ENCODE measurements at regions not wholly inside any gene's neighbourhood (a gene's known extent, or its start where the extent isn't known, plus 50 kb on each side); places are given as distances from the start of the nearest gene placed in this dataset.

- Histone ChIP-seq H3K9ac (ENCODE audit: low read length) (no peak overlapping the region), H3K79me2 (replicated peaks; ENCODE audit: insufficient read depth, low read length) (no peaks in the 10 kb centered on the region), H3K27me3 (ENCODE audit: insufficient read depth, low read depth, low read length) (peaks cover 83% of the 10 kb centered on the region), H3K4me3 (ENCODE audit: low read length) (no peak overlapping the region), H3K9me2 (ENCODE audit: insufficient read depth, low read length) (no peaks in the 10 kb centered on the region), H3K27ac (ENCODE audit: low read length) (no peak overlapping the region), H3K4me2 (ENCODE audit: low read length) (no peak overlapping the region), H3K9me3 (ENCODE audit: low read length) (no peaks in the 10 kb centered on the region), H4K20me1 (ENCODE audit: insufficient read depth) (no peaks in the 10 kb centered on the region), H2AFZ (ENCODE audit: low read depth, low read length) (no peak overlapping the region), H3F3A (ENCODE audit: insufficient read depth, low read length, poor library complexity, severe bottlenecking) (no peaks in the 10 kb centered on the region), H3K36me3 (ENCODE audit: insufficient read depth, low read length) (no peaks in the 10 kb centered on the region)
- no peak for TF ChIP-seq POLR2AphosphoS5 (IDR thresholded peaks at IDR 0.05)
- TF ChIP-seq TAF1 (IDR thresholded peaks at IDR 0.05; ENCODE audit: low read depth) = no peak
- TF ChIP-seq CTCF (IDR thresholded peaks at IDR 0.05; ENCODE audit: poor library complexity, severe bottlenecking) = no peak
- no peak for TF ChIP-seq MXI1 (conservative IDR thresholded peaks at IDR 0.05; ENCODE audit: poor library complexity, severe bottlenecking)
- no peak for TF ChIP-seq SMC3 (conservative IDR thresholded peaks at IDR 0.05; ENCODE audit: poor library complexity)
- TF ChIP-seq EZH2 (IDR thresholded peaks at IDR 0.05; ENCODE audit: borderline replicate concordance, insufficient read depth, low read length, poor library complexity, severe bottlenecking) = no peak
- no peak for TF ChIP-seq EP300 (conservative IDR thresholded peaks at IDR 0.05; ENCODE audit: poor library complexity, severe bottlenecking)
- TF ChIP-seq RAD21 (conservative IDR thresholded peaks at IDR 0.05) = no peak
- no peak for TF ChIP-seq REST (IDR thresholded peaks at IDR 0.05; ENCODE audit: borderline replicate concordance)
Observed at GRCh38 chr5:2201832-2202231, 319.1 kb upstream of the IRX4 start.

GRCh38 chr5:2201421-2201820 lies 318.7 kb upstream of the IRX4 start:
- TF ChIP-seq MXI1 (conservative IDR thresholded peaks at IDR 0.05; ENCODE audit: poor library complexity, severe bottlenecking) (no peak), CTCF (IDR thresholded peaks at IDR 0.05; ENCODE audit: poor library complexity, severe bottlenecking) (no peak), EP300 (conservative IDR thresholded peaks at IDR 0.05; ENCODE audit: poor library complexity, severe bottlenecking) (no peak), POLR2AphosphoS5 (IDR thresholded peaks at IDR 0.05) (no peak), TAF1 (IDR thresholded peaks at IDR 0.05; ENCODE audit: low read depth) (no peak), SMC3 (conservative IDR thresholded peaks at IDR 0.05; ENCODE audit: poor library complexity) (no peak), RAD21 (conservative IDR thresholded peaks at IDR 0.05) (no peak), EZH2 (IDR thresholded peaks at IDR 0.05; ENCODE audit: borderline replicate concordance, insufficient read depth, low read length, poor library complexity, severe bottlenecking) (no peak), REST (IDR thresholded peaks at IDR 0.05; ENCODE audit: borderline replicate concordance) (no peak)

More at GRCh38 chr5:2201421-2201820, 318.7 kb upstream of the IRX4 start:
- Histone ChIP-seq H3K9ac (ENCODE audit: low read length) (no peak overlapping the region), H3K27ac (ENCODE audit: low read length) (no peak overlapping the region), H4K20me1 (ENCODE audit: insufficient read depth) (no peaks in the 10 kb centered on the region), H3K36me3 (ENCODE audit: insufficient read depth, low read length) (no peaks in the 10 kb centered on the region), H3K4me3 (ENCODE audit: low read length) (no peak overlapping the region), H3K9me3 (ENCODE audit: low read length) (no peaks in the 10 kb centered on the region), H3K27me3 (ENCODE audit: insufficient read depth, low read depth, low read length) (peaks cover 86% of the 10 kb centered on the region), H3K4me2 (ENCODE audit: low read length) (no peak overlapping the region), H3K9me2 (ENCODE audit: insufficient read depth, low read length) (no peaks in the 10 kb centered on the region), H3F3A (ENCODE audit: insufficient read depth, low read length, poor library complexity, severe bottlenecking) (no peaks in the 10 kb centered on the region), H2AFZ (ENCODE audit: low read depth, low read length) (no peak overlapping the region), H3K79me2 (replicated peaks; ENCODE audit: insufficient read depth, low read length) (no peaks in the 10 kb centered on the region)

All from neural cell (in vitro differentiated cells).